ENCODE measurements at regions not wholly inside any gene's neighbourhood (a gene's known extent, or its start where the extent isn't known, plus 50 kb on each side); places are given as distances from the start of the nearest gene placed in this dataset.

GRCh38 chr16:85523602-85524364 is 89.3 kb upstream of the GSE1 start:
- no peak for TF ChIP-seq EZH2 (IDR thresholded peaks at IDR 0.05; ENCODE audit: insufficient read depth, low read length)
- TF ChIP-seq CTCF (IDR thresholded peaks at IDR 0.05; ENCODE audit: insufficient read depth, low read depth, low read length): no peak
